OCI-LY7 (cell line): ENCODE measurements at regions not wholly inside any gene's neighbourhood (a gene's known extent, or its start where the extent isn't known, plus 50 kb on each side); places are given as distances from the start of the nearest gene placed in this dataset.

ENCODE experiments used
- BruUV-seq: library from RNA; stranded (reverse); fragments of 400-500 nt; replicated peaks from 2 replicates; lab custom pipeline; 2021; lab: Mats Ljungman, UMichigan
- CTCF ChIA-PET: fragments of 300-600 bp; sonication (Branson Sonifier 250); formaldehyde crosslinking; loops from one replicate; lab custom pipeline; 2022; ENCODE audit warnings: antibody characterized with exemption; ENCODE audit not compliant: unreplicated experiment; lab: Charles Lee
- POLR2A ChIA-PET: fragments of 300-600 bp; sonication (Branson Sonifier 250); formaldehyde crosslinking; loops from one replicate; lab custom pipeline; 2022; ENCODE audit warnings: antibody characterized with exemption; lab: Charles Lee
- DNase-seq: peaks from one replicate; pipeline ENCODE4 v3.0.0-alpha.2; 2015; ENCODE audit warnings: low spot score
- H2AFZ ChIP-seq: fragments of 200-600 bp; sonication (generic), shearing (Covaris generic); 2 replicates; pipeline ENCODE4 v1.6.1; 2014; ENCODE audit warnings: mild to moderate bottlenecking, antibody characterized with exemption, low read length, moderate library complexity
- H3K27ac ChIP-seq: fragments of 200-600 bp; sonication (generic); 2 replicates; pipeline ENCODE4 v1.5.1; 2014; ENCODE audit warnings: mixed run types, low read depth, mild to moderate bottlenecking, moderate library complexity, low read length, inconsistent platforms; ENCODE audit not compliant: poor library complexity, severe bottlenecking
- H3K36me3 ChIP-seq: fragments of 200-600 bp; sonication (generic); 2 replicates; pipeline ENCODE4 v1.6.1; 2014; ENCODE audit warnings: mild to moderate bottlenecking, antibody characterized with exemption, low read length, moderate library complexity, mixed read lengths; ENCODE audit not compliant: insufficient read depth
- H3K4me1 ChIP-seq: fragments of 200-600 bp; sonication (generic); 2 replicates; pipeline ENCODE4 v1.5.1; 2014; ENCODE audit warnings: mild to moderate bottlenecking, low read length; ENCODE audit not compliant: insufficient read depth, poor library complexity, severe bottlenecking
- H3K4me2 ChIP-seq: fragments of 200-600 bp; sonication (generic); 2 replicates; pipeline ENCODE4 v1.6.1; 2014; ENCODE audit warnings: mild to moderate bottlenecking, low read length
- H3K4me3 ChIP-seq: fragments of 200-600 bp; sonication (generic); 2 replicates; pipeline ENCODE4 v1.5.1; 2014; ENCODE audit warnings: mild to moderate bottlenecking, low read depth, low read length; ENCODE audit not compliant: poor library complexity, severe bottlenecking
- H3K79me2 ChIP-seq: fragments of 200-600 bp; sonication (generic); 2 replicates; pipeline ENCODE4 v1.6.1; 2016; ENCODE audit warnings: low read depth, mild to moderate bottlenecking, low read length, moderate library complexity, mixed read lengths; ENCODE audit not compliant: insufficient read depth
- H3K9me2 ChIP-seq: fragments of 200-600 bp; sonication (generic); 2 replicates; pipeline ENCODE4 v1.6.1; 2016; ENCODE audit warnings: mild to moderate bottlenecking, low read length, mixed read lengths; ENCODE audit not compliant: insufficient read depth
- H3K9me3 ChIP-seq: fragments of 200-600 bp; sonication (generic); 2 replicates; pipeline ENCODE4 v1.6.1; 2014; ENCODE audit warnings: mild to moderate bottlenecking, mixed run types, low read length, mixed read lengths
- H4K20me1 ChIP-seq: fragments of 200-600 bp; sonication (generic); 2 replicates; pipeline ENCODE4 v1.6.1; 2014; ENCODE audit warnings: mild to moderate bottlenecking, antibody characterized with exemption, low read length, moderate library complexity, mixed read lengths; ENCODE audit not compliant: insufficient read depth
- CTCF ChIP-seq: fragments of 200-600 bp; sonication (generic); conservative IDR thresholded peaks from 2 replicates; pipeline ENCODE4 v1.5.1; 2014; ENCODE audit warnings: mild to moderate bottlenecking, antibody characterized with exemption, low read length, moderate library complexity, mixed read lengths
- EZH2phosphoT487 ChIP-seq: fragments of 200-600 bp; sonication (generic); IDR thresholded peaks from 2 replicates; pipeline ENCODE4 v1.6.1; 2018; ENCODE audit warnings: low read depth, borderline replicate concordance, mild to moderate bottlenecking, mixed run types, antibody characterized with exemption, low read length, moderate library complexity, mixed read lengths
- intact Hi-C: fragments of 100-400 bp; cut with micrococcal nuclease; formaldehyde crosslinking; loops from one replicate; pipeline ENCODE4 v1.10.0; 2022; ENCODE audit not compliant: unreplicated experiment

GRCh38 chr16:9412031-9412914 lies 320.8 kb downstream of the HAPSTR1 start:
- ChIA-PET POLR2A (no interaction called here), CTCF (no interaction called here)
- no peak overlapping the region for H3K4me3 ChIP-seq
- no peaks in the 10 kb centered on the region for H3K9me2 ChIP-seq
- intact Hi-C loops, result no loop called here
- no peak for TF ChIP-seq CTCF
- no peak for TF ChIP-seq EZH2phosphoT487
- no TSS peak for BruUV-seq
- H3K4me2 ChIP-seq, result no peak overlapping the region
- H4K20me1 ChIP-seq, result no peaks in the 10 kb centered on the region
- no peaks in the 10 kb centered on the region for H3K9me3 ChIP-seq
- H3K27ac ChIP-seq, result no peak overlapping the region
- H2AFZ ChIP-seq, result no peak overlapping the region
- no peaks in the 10 kb centered on the region for H3K79me2 ChIP-seq
- no peaks in the 10 kb centered on the region for H3K4me1 ChIP-seq
- no peak for DNase-seq
- H3K36me3 ChIP-seq, result no peaks in the 10 kb centered on the region

GRCh38 chr16:9412915-9413264 lies 321.4 kb downstream of the HAPSTR1 start:
- H3K36me3 ChIP-seq, result no peaks in the 10 kb centered on the region
- H3K79me2 ChIP-seq, result no peaks in the 10 kb centered on the region
- intact Hi-C loops, result no loop called here
- BruUV-seq, result no TSS peak
- H3K4me2 ChIP-seq, result no peak overlapping the region
- no peaks in the 10 kb centered on the region for H3K9me2 ChIP-seq
- H3K27ac ChIP-seq, result no peak overlapping the region
- no peak overlapping the region for H2AFZ ChIP-seq
- POLR2A ChIA-PET, result no interaction called here
- TF ChIP-seq CTCF (no peak), EZH2phosphoT487 (no peak)
- CTCF ChIA-PET, result no interaction called here
- no peaks in the 10 kb centered on the region for H3K4me1 ChIP-seq
- DNase-seq, result no peak
- no peak overlapping the region for H3K4me3 ChIP-seq
- no peaks in the 10 kb centered on the region for H4K20me1 ChIP-seq
- H3K9me3 ChIP-seq, result no peaks in the 10 kb centered on the region

GRCh38 chr16:9415545-9415944 lies 324.1 kb downstream of the HAPSTR1 start:
- no TSS peak for BruUV-seq
- no peak overlapping the region for H3K4me3 ChIP-seq
- H3K36me3 ChIP-seq, result no peaks in the 10 kb centered on the region
- no peaks in the 10 kb centered on the region for H3K9me3 ChIP-seq
- no peak for TF ChIP-seq EZH2phosphoT487
- no peak for TF ChIP-seq CTCF
- no peaks in the 10 kb centered on the region for H4K20me1 ChIP-seq
- DNase-seq, result no peak
- H2AFZ ChIP-seq, result no peak overlapping the region
- intact Hi-C loops, result no loop called here
- H3K27ac ChIP-seq, result no peak overlapping the region
- no peaks in the 10 kb centered on the region for H3K4me1 ChIP-seq
- H3K9me2 ChIP-seq, result no peaks in the 10 kb centered on the region
- no peak overlapping the region for H3K4me2 ChIP-seq
- ChIA-PET CTCF (no interaction called here), POLR2A (no interaction called here)
- H3K79me2 ChIP-seq, result no peaks in the 10 kb centered on the region
